ENCODE measurements at regions not wholly inside any gene's neighbourhood (a gene's known extent, or its start where the extent isn't known, plus 50 kb on each side); places are given as distances from the start of the nearest gene placed in this dataset.
"Not testable (repeated sequence)": the region's sequence is repeated elsewhere in the genome, so short reads cannot be mapped to it uniquely, and the experiment has no call there.

DNA sequence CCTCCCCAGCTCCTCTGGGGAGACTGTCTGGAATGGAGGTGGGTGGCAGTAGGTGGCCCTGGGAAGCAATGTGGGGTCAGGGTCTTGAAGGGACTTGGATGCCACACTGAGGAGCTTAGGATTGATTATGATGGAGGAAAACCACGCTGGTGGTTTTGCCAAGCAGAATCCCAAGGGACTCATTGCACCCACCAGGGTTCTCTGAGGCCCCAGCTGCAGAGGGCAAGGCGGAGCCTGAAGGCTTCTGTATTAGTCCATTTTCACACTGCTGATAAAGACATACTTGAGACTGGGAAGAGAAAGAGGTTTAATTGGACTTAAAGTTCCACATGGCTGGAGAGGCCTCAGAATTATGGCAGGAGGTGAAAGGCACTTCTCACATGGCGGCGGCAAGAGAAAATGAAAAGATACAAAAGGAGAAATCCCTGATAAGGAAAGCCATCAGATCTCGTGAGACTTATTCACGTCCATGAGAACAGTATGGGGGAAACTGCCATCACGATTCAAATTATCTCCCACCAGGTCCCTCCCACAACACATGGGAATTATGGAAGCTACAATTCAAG is 87.2 kb upstream of the YWHAQ start:
- Histone ChIP-seq H3K9me3 (ENCODE audit: control insufficient read depth in 2 of 2, insufficient read depth in 1 of 2, low read length in 1 of 2) (no peaks in the 10 kb centered on the region), H3K4me1 (ENCODE audit: control insufficient read depth in 2 of 2, insufficient read depth in 2 of 2, low read length in 2 of 2) (no peaks in the 10 kb centered on the region), H3K27ac (ENCODE audit: low read depth in 1 of 2, low read length in 1 of 2) (no peak overlapping the region), H3K27me3 (ENCODE audit: control insufficient read depth in 2 of 2, insufficient read depth in 1 of 2, low read length in 1 of 2) (no peaks in the 10 kb centered on the region), H3K36me3 (ENCODE audit: control insufficient read depth in 2 of 2, insufficient read depth in 2 of 2, low read length in 1 of 2) (no peaks in the 10 kb centered on the region), H3K4me3 (ENCODE audit: low read length in 2 of 2) (no peak overlapping the region)
- 97% methylated on average over 7 of the region's 7 CpGs for WGBS
- no peak for DNase-seq (ENCODE audit: low read depth in 6 of 9, low spot score in 9 of 9)

DNA sequence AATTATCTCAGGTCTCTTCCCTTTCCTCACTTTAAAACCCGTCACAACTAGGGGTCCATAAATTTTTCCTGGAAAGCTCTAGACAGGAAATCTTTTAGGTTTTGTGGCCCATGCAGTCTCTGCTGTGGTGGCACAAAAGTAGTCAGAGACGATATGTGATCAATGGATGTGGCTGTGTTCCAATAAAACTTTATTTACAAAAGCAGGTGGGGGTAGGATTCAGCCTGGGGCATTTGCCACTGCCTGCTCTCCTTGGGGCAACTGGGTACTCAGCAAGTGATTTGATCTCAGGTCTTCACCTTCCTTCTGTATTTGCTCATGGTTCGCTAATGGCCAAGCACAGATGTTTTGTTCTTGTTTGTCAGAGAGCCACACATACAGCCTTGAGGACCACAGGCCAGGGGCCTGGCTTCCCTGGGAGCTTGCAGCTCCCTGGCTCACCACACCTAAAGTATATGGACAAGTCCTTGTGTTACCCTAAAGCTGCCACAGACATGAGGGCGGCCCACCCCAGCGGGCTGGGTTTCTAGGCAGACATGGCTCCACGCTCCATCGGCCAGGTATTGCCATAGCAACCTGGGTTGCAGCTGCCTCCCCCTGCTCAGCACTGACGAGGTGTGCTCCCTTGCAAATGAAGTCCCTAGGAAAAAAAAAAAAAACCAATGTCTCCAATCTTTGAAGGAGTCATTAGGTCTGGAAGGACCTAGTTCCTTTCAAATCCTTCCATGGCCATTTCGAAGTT is 89.7 kb upstream of the YWHAQ start:
- H3K4me3 ChIP-seq (ENCODE audit: low read length in 2 of 2): no peak overlapping the region
- no peaks in the 10 kb centered on the region for H3K9me3 ChIP-seq (ENCODE audit: control insufficient read depth in 2 of 2, insufficient read depth in 1 of 2, low read length in 1 of 2)
- H3K27ac ChIP-seq (ENCODE audit: low read depth in 1 of 2, low read length in 1 of 2): no peak overlapping the region
- WGBS: 94% methylated on average over 9 of the region's 9 CpGs
- H3K36me3 ChIP-seq (ENCODE audit: control insufficient read depth in 2 of 2, insufficient read depth in 2 of 2, low read length in 1 of 2): no peaks in the 10 kb centered on the region
- no peaks in the 10 kb centered on the region for H3K27me3 ChIP-seq (ENCODE audit: control insufficient read depth in 2 of 2, insufficient read depth in 1 of 2, low read length in 1 of 2)
- no peaks in the 10 kb centered on the region for H3K4me1 ChIP-seq (ENCODE audit: control insufficient read depth in 2 of 2, insufficient read depth in 2 of 2, low read length in 2 of 2)
- no peak for DNase-seq (ENCODE audit: low read depth in 6 of 9, low spot score in 9 of 9)

- 81% methylated on average over 7 of the region's 7 CpGs for WGBS
- H3K27me3 ChIP-seq (ENCODE audit: control insufficient read depth in 2 of 2, insufficient read depth in 1 of 2, low read length in 1 of 2): no peaks in the 10 kb centered on the region
- H3K27ac ChIP-seq (ENCODE audit: low read depth in 1 of 2, low read length in 1 of 2): no peak overlapping the region
- no peak for DNase-seq (ENCODE audit: low read depth in 6 of 9, low spot score in 9 of 9)
- no peaks in the 10 kb centered on the region for H3K9me3 ChIP-seq (ENCODE audit: control insufficient read depth in 2 of 2, insufficient read depth in 1 of 2, low read length in 1 of 2)
- no peak overlapping the region for H3K4me3 ChIP-seq (ENCODE audit: low read length in 2 of 2)
- no peaks in the 10 kb centered on the region for H3K4me1 ChIP-seq (ENCODE audit: control insufficient read depth in 2 of 2, insufficient read depth in 2 of 2, low read length in 2 of 2)
- no peaks in the 10 kb centered on the region for H3K36me3 ChIP-seq (ENCODE audit: control insufficient read depth in 2 of 2, insufficient read depth in 2 of 2, low read length in 1 of 2)
Observed at GRCh38 chr2:9721344-9721743, 90.5 kb upstream of the YWHAQ start.

DNA sequence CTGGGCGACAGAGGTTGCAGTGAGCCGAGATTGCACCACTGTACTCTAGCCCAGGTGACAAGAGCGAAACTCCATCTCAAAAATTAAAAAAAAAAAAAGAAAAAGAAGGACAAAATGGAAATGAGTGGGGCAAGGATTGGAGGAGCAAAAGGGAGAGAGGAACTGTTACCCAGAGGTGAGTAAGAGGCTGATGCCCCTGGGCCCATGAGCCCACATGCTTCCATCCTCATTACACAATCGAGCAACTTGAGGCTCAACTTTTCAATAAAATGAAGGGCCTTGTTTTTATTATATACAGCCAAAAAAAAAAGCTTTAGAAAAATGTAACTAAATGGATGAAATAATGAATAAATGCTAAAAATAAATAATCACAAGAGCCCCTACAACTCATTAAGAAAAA is 91.7 kb upstream of the YWHAQ start:
- H3K4me1 ChIP-seq (ENCODE audit: control insufficient read depth in 2 of 2, insufficient read depth in 2 of 2, low read length in 2 of 2): no peaks in the 10 kb centered on the region
- WGBS: 96% methylated on average over 4 of the region's 4 CpGs
- H3K4me3 ChIP-seq (ENCODE audit: low read length in 2 of 2): no peak overlapping the region
- no peaks in the 10 kb centered on the region for H3K9me3 ChIP-seq (ENCODE audit: control insufficient read depth in 2 of 2, insufficient read depth in 1 of 2, low read length in 1 of 2)
- H3K27ac ChIP-seq (ENCODE audit: low read depth in 1 of 2, low read length in 1 of 2): no peak overlapping the region
- H3K36me3 ChIP-seq (ENCODE audit: control insufficient read depth in 2 of 2, insufficient read depth in 2 of 2, low read length in 1 of 2): no peaks in the 10 kb centered on the region
- no peak for DNase-seq (ENCODE audit: low read depth in 6 of 9, low spot score in 9 of 9)
- no peaks in the 10 kb centered on the region for H3K27me3 ChIP-seq (ENCODE audit: control insufficient read depth in 2 of 2, insufficient read depth in 1 of 2, low read length in 1 of 2)

DNA sequence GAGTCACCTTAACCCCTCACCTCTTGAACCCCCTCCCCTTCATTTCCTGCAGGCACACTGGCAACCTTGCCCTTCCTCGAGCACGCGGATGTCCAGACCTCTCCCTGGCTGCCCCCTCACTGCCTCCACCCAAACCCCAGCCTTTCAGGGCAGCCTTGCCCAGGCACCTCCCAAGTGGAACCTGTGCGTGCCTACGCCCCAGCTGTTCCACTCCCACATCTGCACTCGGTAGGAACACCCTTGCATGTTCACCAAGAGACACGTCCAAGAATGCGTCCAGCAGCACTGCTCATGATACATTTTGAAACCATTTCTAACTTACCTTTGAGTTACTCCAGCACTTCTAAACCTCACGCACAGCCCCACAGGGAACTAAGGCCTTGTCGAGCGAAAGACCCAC is 93.8 kb upstream of the YWHAQ start:
- 97% methylated on average over 11 of the region's 11 CpGs for WGBS
- no peak overlapping the region for H3K27ac ChIP-seq (ENCODE audit: low read depth in 1 of 2, low read length in 1 of 2)
- no peak for DNase-seq (ENCODE audit: low read depth in 6 of 9, low spot score in 9 of 9)
- no peaks in the 10 kb centered on the region for H3K27me3 ChIP-seq (ENCODE audit: control insufficient read depth in 2 of 2, insufficient read depth in 1 of 2, low read length in 1 of 2)
- H3K4me1 ChIP-seq (ENCODE audit: control insufficient read depth in 2 of 2, insufficient read depth in 2 of 2, low read length in 2 of 2): peaks cover 0 to 2% of the 10 kb centered on the region in 2 donors
- no peaks in the 10 kb centered on the region for H3K36me3 ChIP-seq (ENCODE audit: control insufficient read depth in 2 of 2, insufficient read depth in 2 of 2, low read length in 1 of 2)
- no peak overlapping the region for H3K4me3 ChIP-seq (ENCODE audit: low read length in 2 of 2)
- H3K9me3 ChIP-seq (ENCODE audit: control insufficient read depth in 2 of 2, insufficient read depth in 1 of 2, low read length in 1 of 2): no peaks in the 10 kb centered on the region

DNA sequence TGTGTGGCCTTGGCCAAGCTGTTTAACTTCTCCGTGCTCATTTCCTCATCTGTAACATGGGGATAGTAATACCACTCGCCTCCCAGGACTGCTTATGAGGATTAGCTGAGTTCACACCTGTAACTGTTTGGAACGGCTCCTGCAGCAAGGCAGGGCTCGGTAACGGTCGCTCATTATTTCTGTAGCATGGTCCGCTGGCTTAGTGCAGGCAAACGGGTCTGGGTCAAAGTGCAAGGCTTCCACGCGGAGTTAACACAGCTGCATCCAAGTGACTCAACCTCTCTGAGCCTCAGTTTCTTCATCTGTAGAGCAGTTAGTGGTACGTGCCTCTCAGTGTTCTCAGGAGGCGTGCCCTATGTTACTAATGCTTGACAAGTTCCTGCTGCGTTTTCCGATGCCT is 94.3 kb upstream of the YWHAQ start:
- no peak overlapping the region for H3K4me3 ChIP-seq (ENCODE audit: low read length in 2 of 2)
- H3K9me3 ChIP-seq (ENCODE audit: control insufficient read depth in 2 of 2, insufficient read depth in 1 of 2, low read length in 1 of 2): no peaks in the 10 kb centered on the region
- H3K36me3 ChIP-seq (ENCODE audit: control insufficient read depth in 2 of 2, insufficient read depth in 2 of 2, low read length in 1 of 2): no peaks in the 10 kb centered on the region
- H3K27me3 ChIP-seq (ENCODE audit: control insufficient read depth in 2 of 2, insufficient read depth in 1 of 2, low read length in 1 of 2): no peaks in the 10 kb centered on the region
- H3K27ac ChIP-seq (ENCODE audit: low read depth in 1 of 2, low read length in 1 of 2): no peak overlapping the region
- DNase-seq (ENCODE audit: low read depth in 6 of 9, low spot score in 9 of 9): no peak
- H3K4me1 ChIP-seq (ENCODE audit: control insufficient read depth in 2 of 2, insufficient read depth in 2 of 2, low read length in 2 of 2): peaks cover 0 to 2% of the 10 kb centered on the region in 2 donors
- 94% methylated on average over 14 of the region's 14 CpGs for WGBS

DNA sequence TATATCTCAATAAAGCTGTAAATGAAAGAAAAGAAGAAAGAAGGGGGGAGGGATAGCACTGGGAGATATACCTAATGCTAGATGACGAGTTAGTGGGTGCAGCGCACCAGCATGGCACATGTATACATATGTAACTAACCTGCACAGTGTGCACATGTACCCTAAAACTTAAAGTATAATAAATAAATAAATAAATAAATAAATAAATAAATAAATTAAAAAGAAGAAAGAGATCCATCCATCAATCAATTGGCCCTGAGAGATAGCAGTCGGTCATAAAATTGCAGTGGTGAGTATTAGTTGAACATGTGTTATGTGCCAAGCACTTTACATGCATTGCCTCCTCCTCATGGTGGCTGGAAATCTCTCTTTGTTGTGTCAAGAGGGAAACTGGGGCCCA is 95.2 kb upstream of the YWHAQ start:
- H3K27me3 ChIP-seq (ENCODE audit: control insufficient read depth in 2 of 2, insufficient read depth in 1 of 2, low read length in 1 of 2); H3K36me3 ChIP-seq (ENCODE audit: control insufficient read depth in 2 of 2, insufficient read depth in 2 of 2, low read length in 1 of 2); H3K4me3 ChIP-seq (ENCODE audit: low read length in 2 of 2); H3K9me3 ChIP-seq (ENCODE audit: control insufficient read depth in 2 of 2, insufficient read depth in 1 of 2, low read length in 1 of 2); H3K4me1 ChIP-seq (ENCODE audit: control insufficient read depth in 2 of 2, insufficient read depth in 2 of 2, low read length in 2 of 2); DNase-seq (ENCODE audit: low read depth in 6 of 9, low spot score in 9 of 9); H3K27ac ChIP-seq (ENCODE audit: low read depth in 1 of 2, low read length in 1 of 2): not testable (repeated sequence)
- WGBS: 98% methylated on average over 3 of the region's 3 CpGs

- not testable (repeated sequence) for H3K4me1 ChIP-seq (ENCODE audit: control insufficient read depth in 2 of 2, insufficient read depth in 2 of 2, low read length in 2 of 2); H3K27me3 ChIP-seq (ENCODE audit: control insufficient read depth in 2 of 2, insufficient read depth in 1 of 2, low read length in 1 of 2); H3K9me3 ChIP-seq (ENCODE audit: control insufficient read depth in 2 of 2, insufficient read depth in 1 of 2, low read length in 1 of 2); H3K36me3 ChIP-seq (ENCODE audit: control insufficient read depth in 2 of 2, insufficient read depth in 2 of 2, low read length in 1 of 2); H3K27ac ChIP-seq (ENCODE audit: low read depth in 1 of 2, low read length in 1 of 2); H3K4me3 ChIP-seq (ENCODE audit: low read length in 2 of 2); DNase-seq (ENCODE audit: low read depth in 6 of 9, low spot score in 9 of 9)
- 97% methylated on average over 4 of the region's 4 CpGs for WGBS
Observed at GRCh38 chr2:9730523-9730922, 99.7 kb upstream of the YWHAQ start.

- H3K4me1 ChIP-seq (ENCODE audit: control insufficient read depth in 2 of 2, insufficient read depth in 2 of 2, low read length in 2 of 2): peaks cover 6 to 20% of the 10 kb centered on the region in 2 donors
- 97% methylated on average over 3 of the region's 3 CpGs for WGBS
- no peaks in the 10 kb centered on the region for H3K27me3 ChIP-seq (ENCODE audit: control insufficient read depth in 2 of 2, insufficient read depth in 1 of 2, low read length in 1 of 2)
- no peak for DNase-seq (ENCODE audit: low read depth in 6 of 9, low spot score in 9 of 9)
- no peak overlapping the region for H3K4me3 ChIP-seq (ENCODE audit: low read length in 2 of 2)
- H3K9me3 ChIP-seq (ENCODE audit: control insufficient read depth in 2 of 2, insufficient read depth in 1 of 2, low read length in 1 of 2): no peaks in the 10 kb centered on the region
- no peaks in the 10 kb centered on the region for H3K36me3 ChIP-seq (ENCODE audit: control insufficient read depth in 2 of 2, insufficient read depth in 2 of 2, low read length in 1 of 2)
- no peak overlapping the region for H3K27ac ChIP-seq (ENCODE audit: low read depth in 1 of 2, low read length in 1 of 2)
Observed at GRCh38 chr2:9732824-9733223, 102.0 kb upstream of the YWHAQ start.

Data from thymus (tissue), 11 donors.